OCI-LY1 (cell line): ENCODE measurements at regions not wholly inside any gene's neighbourhood (a gene's known extent, or its start where the extent isn't known, plus 50 kb on each side); places are given as distances from the start of the nearest gene placed in this dataset.

ENCODE experiments used
- EZH2 ChIP-seq: fragments of 200-600 bp; sonication (generic), shearing (Covaris generic); IDR thresholded peaks from 2 replicates; pipeline ENCODE4 v1.8.0; 2017; ENCODE audit warnings: borderline replicate concordance, mixed run types, mild to moderate bottlenecking, antibody characterized with exemption, low read length, moderate library complexity, mixed read lengths
- TF ChIP-seq, protein P1 (sequence below): fragments of 200-600 bp; sonication (generic), shearing (Covaris generic); IDR thresholded peaks from 2 replicates; pipeline ENCODE4 v1.5.1; 2017; ENCODE audit warnings: mild to moderate bottlenecking, antibody characterized with exemption, low read length, moderate library complexity, mixed read lengths

DNA sequence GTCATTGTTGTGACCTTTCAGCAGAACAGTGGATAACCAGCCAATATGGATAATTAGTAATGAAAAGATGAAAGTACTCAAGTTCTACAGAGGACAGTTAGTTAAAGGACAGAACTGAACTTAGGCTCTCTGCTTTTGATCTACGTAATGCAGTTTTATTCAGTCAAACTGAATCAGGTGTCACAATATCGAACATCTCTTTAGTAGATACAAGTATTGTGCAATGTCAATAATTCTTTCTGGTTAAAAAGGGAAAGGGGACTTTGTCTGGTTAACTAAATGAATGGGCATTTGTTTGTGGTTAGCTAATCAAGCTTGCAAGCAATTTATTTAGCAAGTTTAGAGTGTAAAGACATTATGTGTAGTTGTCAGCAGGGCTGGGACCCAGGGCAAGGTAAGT is 562.2 kb upstream of the PTBP2 start:
- TF ChIP-seq, protein P1, sequence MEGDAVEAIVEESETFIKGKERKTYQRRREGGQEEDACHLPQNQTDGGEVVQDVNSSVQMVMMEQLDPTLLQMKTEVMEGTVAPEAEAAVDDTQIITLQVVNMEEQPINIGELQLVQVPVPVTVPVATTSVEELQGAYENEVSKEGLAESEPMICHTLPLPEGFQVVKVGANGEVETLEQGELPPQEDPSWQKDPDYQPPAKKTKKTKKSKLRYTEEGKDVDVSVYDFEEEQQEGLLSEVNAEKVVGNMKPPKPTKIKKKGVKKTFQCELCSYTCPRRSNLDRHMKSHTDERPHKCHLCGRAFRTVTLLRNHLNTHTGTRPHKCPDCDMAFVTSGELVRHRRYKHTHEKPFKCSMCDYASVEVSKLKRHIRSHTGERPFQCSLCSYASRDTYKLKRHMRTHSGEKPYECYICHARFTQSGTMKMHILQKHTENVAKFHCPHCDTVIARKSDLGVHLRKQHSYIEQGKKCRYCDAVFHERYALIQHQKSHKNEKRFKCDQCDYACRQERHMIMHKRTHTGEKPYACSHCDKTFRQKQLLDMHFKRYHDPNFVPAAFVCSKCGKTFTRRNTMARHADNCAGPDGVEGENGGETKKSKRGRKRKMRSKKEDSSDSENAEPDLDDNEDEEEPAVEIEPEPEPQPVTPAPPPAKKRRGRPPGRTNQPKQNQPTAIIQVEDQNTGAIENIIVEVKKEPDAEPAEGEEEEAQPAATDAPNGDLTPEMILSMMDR: no peak
- no peak for TF ChIP-seq EZH2
